GM08714 (cell line): ENCODE measurements at regions not wholly inside any gene's neighbourhood (a gene's known extent, or its start where the extent isn't known, plus 50 kb on each side); places are given as distances from the start of the nearest gene placed in this dataset.

Experiments
- H3K4me3 ChIP-seq: fragments of 200-500 bp; sonication (Bioruptor generic); 2 replicates; pipeline ENCODE4 v1.5.1; 2014; ENCODE audit warnings: mild to moderate bottlenecking, low read length, inconsistent platforms
- ZNF274 ChIP-seq: IDR thresholded peaks from 2 replicates; pipeline ENCODE4 v1.6.1; 2012; ENCODE audit warnings: mild to moderate bottlenecking, low read depth, low read length

GRCh38 chr12:107440606-107441005 is 245.0 kb upstream of the PWP1 start:
- no peak for TF ChIP-seq ZNF274
- H3K4me3 ChIP-seq, result no peak overlapping the region

GRCh38 chr12:107441665-107442300 is 243.8 kb upstream of the PWP1 start:
- no peak for TF ChIP-seq ZNF274
- no peak overlapping the region for H3K4me3 ChIP-seq

DNA sequence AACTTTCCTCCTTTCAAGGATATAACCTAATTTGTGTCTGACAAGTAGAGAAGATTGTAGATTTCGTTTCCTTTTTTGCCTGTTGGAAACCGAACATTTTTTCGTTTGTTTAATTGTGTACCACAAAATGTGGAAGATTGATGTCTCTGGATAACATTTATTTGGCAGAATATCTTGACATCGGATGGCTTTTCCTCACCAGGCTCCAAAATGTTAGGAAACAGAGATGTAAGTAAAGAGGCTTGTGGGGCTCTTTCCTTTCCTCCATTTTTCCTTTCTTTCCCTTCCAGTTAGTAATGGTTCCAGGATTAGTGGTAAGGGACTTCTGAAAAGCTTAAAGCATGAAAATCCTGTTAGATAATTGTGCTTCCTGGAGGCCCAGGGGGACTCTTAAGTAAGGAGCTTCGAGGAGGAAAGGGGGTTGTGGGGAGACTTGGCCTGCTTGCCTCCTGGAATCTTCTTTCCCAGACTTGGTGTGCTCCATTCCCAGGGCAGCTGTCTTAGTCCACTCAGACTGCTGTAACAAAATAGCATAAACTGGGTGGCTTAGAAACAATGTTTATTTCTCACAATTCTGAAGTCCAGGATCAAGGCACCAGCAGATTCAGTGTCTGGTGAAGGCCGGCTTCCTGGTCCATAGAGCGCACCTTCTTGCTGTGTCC is 243.1 kb upstream of the PWP1 start:
- TF ChIP-seq ZNF274, result no peak
- no peak overlapping the region for H3K4me3 ChIP-seq

DNA sequence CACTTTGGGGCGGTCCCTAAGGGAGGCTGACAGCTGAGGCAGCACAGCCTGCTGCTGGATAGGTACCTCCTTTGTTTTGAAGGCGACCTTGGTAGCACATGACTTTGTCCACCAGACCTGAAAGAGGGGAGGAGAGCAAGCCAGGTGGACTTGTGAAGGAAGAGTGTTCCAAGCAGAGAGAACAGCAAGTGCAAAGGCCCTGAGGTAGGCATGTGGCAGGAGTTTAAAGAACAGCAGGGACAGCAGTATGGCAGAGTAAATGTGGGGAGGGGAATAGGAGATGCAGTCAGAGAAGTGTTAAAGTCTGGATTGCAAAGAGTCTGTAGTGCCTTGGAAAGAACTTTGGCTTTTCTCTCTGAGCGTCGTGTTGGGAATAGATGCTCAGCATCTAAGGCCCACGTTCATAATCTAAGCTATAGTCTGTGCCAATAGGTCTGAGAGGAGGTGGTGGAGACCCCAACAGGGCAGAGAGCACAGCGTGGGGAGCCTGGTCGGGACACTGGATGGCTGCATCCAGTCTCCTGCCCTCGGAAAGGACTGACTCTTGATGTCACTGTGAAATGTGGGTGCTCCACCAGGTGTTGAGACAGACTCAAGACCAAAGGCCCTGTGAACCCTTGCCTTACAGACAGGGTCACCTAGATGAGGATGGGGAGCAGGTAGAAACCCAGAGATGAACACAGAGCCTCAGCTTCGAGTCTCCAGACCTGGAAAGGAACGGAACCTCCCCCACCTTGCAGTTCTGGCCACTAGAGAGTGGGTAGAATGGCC is 242.1 kb upstream of the PWP1 start:
- H3K4me3 ChIP-seq, result no peak overlapping the region
- no peak for TF ChIP-seq ZNF274

DNA sequence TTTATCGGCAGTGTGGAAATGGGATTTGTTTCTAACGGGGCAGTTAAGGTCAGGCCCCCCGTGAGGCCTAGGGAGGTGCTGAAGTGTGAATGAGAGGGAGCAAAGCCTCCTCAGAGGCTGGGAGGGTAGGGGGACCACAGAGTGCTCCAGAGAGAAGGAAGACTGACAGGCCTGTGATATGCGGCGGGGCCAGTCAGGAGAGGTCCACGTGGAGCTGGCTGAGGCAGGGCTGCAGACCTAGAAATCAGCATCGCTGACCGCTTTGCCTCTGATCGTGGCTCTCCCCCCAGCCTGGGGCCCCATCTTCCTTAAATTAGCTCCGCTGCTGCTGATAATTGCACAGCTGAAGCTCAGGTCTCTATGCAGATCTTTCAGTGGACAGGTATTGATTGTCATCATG is 240.8 kb upstream of the PWP1 start:
- TF ChIP-seq ZNF274, result no peak
- no peak overlapping the region for H3K4me3 ChIP-seq

DNA sequence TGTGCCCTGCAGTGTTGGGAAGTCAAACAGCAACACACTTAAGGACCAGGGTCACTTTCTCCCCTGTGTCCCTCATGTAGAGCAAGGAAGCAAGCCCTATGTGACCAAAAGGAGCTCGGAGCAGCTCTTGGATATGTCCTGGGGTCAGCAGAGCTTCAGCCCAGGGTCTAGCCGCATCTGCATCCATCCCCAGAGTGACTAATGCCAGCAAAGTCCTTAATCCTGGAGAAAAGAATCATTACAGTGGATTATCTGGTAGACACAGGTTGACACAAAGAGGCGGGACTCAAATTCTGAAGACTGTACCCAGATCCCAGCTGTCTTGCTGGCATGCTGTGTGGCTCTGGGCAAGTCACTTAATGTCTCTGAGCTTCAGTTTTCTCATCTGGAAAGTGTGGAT is 239.1 kb upstream of the PWP1 start:
- no peak overlapping the region for H3K4me3 ChIP-seq
- TF ChIP-seq ZNF274, result no peak

- no peak for TF ChIP-seq ZNF274
- H3K4me3 ChIP-seq, result no peak overlapping the region
Observed at GRCh38 chr12:107447336-107447735, 238.3 kb upstream of the PWP1 start.

DNA sequence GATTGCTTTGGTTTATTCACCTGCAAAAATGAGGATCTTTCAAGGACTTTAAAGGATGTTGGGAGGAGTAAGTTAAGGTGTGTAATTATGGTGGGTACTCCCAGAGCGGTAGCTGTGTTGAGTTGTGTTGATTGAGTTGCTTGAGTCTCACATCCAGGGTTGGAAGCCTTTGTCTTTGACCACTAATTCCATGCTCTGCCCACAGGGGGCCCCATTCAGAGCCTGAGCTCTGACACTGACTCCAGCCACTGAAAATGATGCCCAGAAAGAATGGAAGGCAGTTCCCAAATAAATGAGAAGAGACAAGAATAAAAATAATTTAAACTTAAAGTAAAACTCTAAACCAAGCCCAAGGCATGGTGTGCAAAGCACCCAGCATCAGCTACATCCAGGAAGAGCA is 237.4 kb upstream of the PWP1 start:
- no peak overlapping the region for H3K4me3 ChIP-seq
- no peak for TF ChIP-seq ZNF274

- TF ChIP-seq ZNF274, result no peak
- no peak overlapping the region for H3K4me3 ChIP-seq
Observed at GRCh38 chr12:107449891-107450290, 235.7 kb upstream of the PWP1 start.

DNA sequence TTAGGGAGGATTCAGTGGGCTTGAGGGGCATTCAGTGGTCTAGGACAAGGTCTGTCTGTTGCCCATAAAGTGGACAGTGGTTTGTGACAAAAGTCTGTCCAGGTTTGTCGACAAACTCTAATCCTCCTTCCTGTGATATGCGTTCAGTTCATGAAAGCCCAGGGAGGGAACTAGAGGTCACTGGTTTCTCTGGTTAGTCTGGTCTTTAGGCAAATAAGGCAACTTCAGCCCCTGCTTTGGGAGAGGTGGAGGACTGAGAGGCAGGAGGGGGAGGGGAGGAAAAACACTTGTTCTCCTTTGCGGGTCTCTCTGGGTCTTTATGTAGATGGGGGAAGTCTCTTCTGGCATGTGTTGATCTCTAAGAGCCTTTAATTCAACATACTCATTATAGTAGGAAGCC is 235.1 kb upstream of the PWP1 start:
- H3K4me3 ChIP-seq, result no peak overlapping the region
- no peak for TF ChIP-seq ZNF274

DNA sequence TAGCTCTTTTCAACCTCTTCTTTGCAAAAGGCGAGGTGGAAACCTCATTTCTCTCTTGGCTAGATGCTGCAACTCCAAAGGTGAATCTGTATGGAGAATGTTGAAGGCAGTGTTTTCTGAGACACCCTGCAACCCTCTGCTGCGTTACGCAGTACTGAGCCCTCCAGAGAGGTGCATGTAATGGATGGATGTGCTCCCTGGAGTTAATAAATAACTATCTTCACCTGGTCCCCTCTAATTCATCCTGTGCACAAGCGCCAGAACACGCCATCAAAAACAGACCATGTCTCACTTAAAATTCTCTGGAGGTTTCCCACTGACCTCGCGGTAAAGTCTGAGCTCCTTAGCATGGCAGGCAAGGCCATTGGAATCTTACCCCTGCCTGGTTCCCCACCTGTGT is 234.4 kb upstream of the PWP1 start:
- no peak overlapping the region for H3K4me3 ChIP-seq
- TF ChIP-seq ZNF274, result no peak

GRCh38 chr12:107454109-107454830 is 231.3 kb upstream of the PWP1 start:
- no peak overlapping the region for H3K4me3 ChIP-seq
- no peak for TF ChIP-seq ZNF274

GRCh38 chr12:107457362-107457935 is 228.2 kb upstream of the PWP1 start:
- no peak for TF ChIP-seq ZNF274

DNA sequence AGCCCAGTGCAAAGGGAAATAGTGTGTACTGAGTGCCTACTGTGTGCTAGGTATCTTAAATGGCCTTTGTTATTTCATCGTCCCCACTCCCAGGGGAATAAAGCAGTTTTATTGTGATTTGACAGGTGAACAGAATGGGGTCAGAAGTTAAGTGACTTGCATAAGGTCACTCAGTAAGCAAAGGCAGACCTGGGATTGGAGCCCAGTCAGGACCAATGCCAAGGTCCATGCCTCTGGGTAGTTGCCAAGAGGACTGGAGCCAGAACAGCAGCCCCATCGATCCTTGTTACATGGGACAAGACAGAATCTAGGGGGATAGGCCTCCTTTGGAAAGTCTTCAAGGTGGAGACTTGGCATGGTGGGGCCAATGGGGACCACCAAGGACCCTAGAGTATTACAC is 227.4 kb upstream of the PWP1 start:
- no peak for TF ChIP-seq ZNF274
- no peak overlapping the region for H3K4me3 ChIP-seq

More at GRCh38 chr12:107457362-107457935, 228.2 kb upstream of the PWP1 start:
- no peak overlapping the region for H3K4me3 ChIP-seq
